ENCODE measurements at regions not wholly inside any gene's neighbourhood (a gene's known extent, or its start where the extent isn't known, plus 50 kb on each side); places are given as distances from the start of the nearest gene placed in this dataset.

GRCh38 chr1:181326348-181326747 lies 157.0 kb upstream of the CACNA1E start:
- Histone ChIP-seq H3K9ac (ENCODE audit: low read length) (no peak overlapping the region), H2AFZ (ENCODE audit: low read depth, low read length, poor library complexity, severe bottlenecking) (no peak overlapping the region), H3K27ac (ENCODE audit: low read depth, low read length) (no peak overlapping the region), H3K27me3 (ENCODE audit: insufficient read depth, low read length) (no peaks in the 10 kb centered on the region), H3K4me2 (ENCODE audit: low read length) (no peak overlapping the region), H4K20me1 (ENCODE audit: insufficient read depth) (no peaks in the 10 kb centered on the region), H3K79me2 (ENCODE audit: insufficient read depth, low read length) (no peaks in the 10 kb centered on the region), H3K9me3 (ENCODE audit: control insufficient read depth in 1 of 2, insufficient read depth in 1 of 2, low read depth in 1 of 2, low read length in 2 of 2) (no peaks in the 10 kb centered on the region), H3K4me3 (replicated peaks in 1 of 2; ENCODE audit: low read depth in 1 of 2, low read length in 2 of 2) (no peak overlapping the region), H3K36me3 (ENCODE audit: control insufficient read depth in 1 of 2, insufficient read depth in 2 of 2, low read length in 2 of 2) (no peaks in the 10 kb centered on the region), H3K4me1 (ENCODE audit: control insufficient read depth in 1 of 2, insufficient read depth in 2 of 2, low read length in 2 of 2) (peaks cover 7 to 15% of the 10 kb centered on the region in 2 experiments), H3K9me2 (ENCODE audit: insufficient read depth) (no peaks in the 10 kb centered on the region)
- ChIA-PET RAD21 (ENCODE audit: low non-redundant PET in 1 of 2, low total read pairs in 2 of 2, uncharacterized antibody in 2 of 2, unreplicated experiment in 2 of 2) (no interaction called here), POLR2A (no interaction called here), CTCF (no interaction called here)
- ATAC-seq (no peak), DNase-seq (ENCODE audit: low read depth, low spot score) (no peak)
- intact Hi-C loops (cut with micrococcal nuclease) = no loop called here
- no peak for TF ChIP-seq EZH2 (IDR thresholded peaks at IDR 0.05)
- TF ChIP-seq YY1 (IDR thresholded peaks at IDR 0.05; ENCODE audit: extremely low read depth, insufficient replicate concordance, low read depth, low read length) = no peak
- TF ChIP-seq CBX3 (IDR thresholded peaks at IDR 0.05; ENCODE audit: low read depth) = no peak
- no peak for TF ChIP-seq ZFX (IDR thresholded peaks at IDR 0.05)
- TF ChIP-seq SP1 (IDR thresholded peaks at IDR 0.05; ENCODE audit: low read depth) = no peak
- TF ChIP-seq, protein P1, sequence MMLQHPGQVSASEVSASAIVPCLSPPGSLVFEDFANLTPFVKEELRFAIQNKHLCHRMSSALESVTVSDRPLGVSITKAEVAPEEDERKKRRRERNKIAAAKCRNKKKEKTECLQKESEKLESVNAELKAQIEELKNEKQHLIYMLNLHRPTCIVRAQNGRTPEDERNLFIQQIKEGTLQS (IDR thresholded peaks at IDR 0.05) = no peak
- TF ChIP-seq POLR2AphosphoS5 (IDR thresholded peaks at IDR 0.05; ENCODE audit: low read depth, low read length) = no peak
- TF ChIP-seq, protein P2, sequence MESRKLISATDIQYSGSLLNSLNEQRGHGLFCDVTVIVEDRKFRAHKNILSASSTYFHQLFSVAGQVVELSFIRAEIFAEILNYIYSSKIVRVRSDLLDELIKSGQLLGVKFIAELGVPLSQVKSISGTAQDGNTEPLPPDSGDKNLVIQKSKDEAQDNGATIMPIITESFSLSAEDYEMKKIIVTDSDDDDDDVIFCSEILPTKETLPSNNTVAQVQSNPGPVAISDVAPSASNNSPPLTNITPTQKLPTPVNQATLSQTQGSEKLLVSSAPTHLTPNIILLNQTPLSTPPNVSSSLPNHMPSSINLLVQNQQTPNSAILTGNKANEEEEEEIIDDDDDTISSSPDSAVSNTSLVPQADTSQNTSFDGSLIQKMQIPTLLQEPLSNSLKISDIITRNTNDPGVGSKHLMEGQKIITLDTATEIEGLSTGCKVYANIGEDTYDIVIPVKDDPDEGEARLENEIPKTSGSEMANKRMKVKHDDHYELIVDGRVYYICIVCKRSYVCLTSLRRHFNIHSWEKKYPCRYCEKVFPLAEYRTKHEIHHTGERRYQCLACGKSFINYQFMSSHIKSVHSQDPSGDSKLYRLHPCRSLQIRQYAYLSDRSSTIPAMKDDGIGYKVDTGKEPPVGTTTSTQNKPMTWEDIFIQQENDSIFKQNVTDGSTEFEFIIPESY (IDR thresholded peaks at IDR 0.05; ENCODE audit: extremely low read depth, insufficient replicate concordance, low read length) = no peak
- TF ChIP-seq POLR2A (IDR thresholded peaks at IDR 0.05; ENCODE audit: borderline replicate concordance, extremely low read depth, insufficient read depth, insufficient read length) = no peak
- TF ChIP-seq EZH2phosphoT487 (IDR thresholded peaks at IDR 0.05; ENCODE audit: borderline replicate concordance) = no peak
- TF ChIP-seq SIN3A (IDR thresholded peaks at IDR 0.05; ENCODE audit: low read depth) = no peak
- no peak for TF ChIP-seq RAD21 (IDR thresholded peaks at IDR 0.05; ENCODE audit: low read depth)
- no peak for TF ChIP-seq EGR1 (IDR thresholded peaks at IDR 0.05; ENCODE audit: low read depth)
- no TSS peak for BruUV-seq (replicated peaks)
